ENCODE measurements at regions not wholly inside any gene's neighbourhood (a gene's known extent, or its start where the extent isn't known, plus 50 kb on each side); places are given as distances from the start of the nearest gene placed in this dataset.

DNA sequence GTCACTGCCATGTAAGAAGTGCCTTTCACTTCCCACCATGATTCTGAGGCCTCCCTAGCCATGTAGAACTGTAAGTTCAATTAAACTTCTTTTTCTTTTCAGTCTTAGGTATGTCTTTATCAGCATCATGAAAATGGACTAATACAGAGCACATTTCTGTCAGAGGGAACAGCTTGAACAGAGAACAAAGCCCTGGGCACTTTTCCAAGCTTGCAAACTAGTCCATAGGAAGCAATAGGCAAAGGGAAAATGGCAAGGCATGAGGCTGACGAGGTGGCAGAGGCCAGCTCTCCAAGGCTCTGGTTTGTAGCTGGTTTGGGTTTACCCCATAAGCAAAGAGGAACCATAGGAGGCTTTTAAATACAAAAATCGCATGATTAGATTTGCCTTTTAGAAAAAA lies 185.1 kb upstream of the HDDC2 start:
- H3K4me3 ChIP-seq (ENCODE audit: insufficient read length, low read depth), result no peak overlapping the region
- H3K9ac ChIP-seq (ENCODE audit: insufficient read length, low read depth), result no peak overlapping the region
- no peaks in the 10 kb centered on the region for H3K4me1 ChIP-seq (ENCODE audit: insufficient read depth, insufficient read length)
- no peaks in the 10 kb centered on the region for H3K9me3 ChIP-seq (ENCODE audit: insufficient read depth, low read length)
- H3K36me3 ChIP-seq (ENCODE audit: insufficient read depth, insufficient read length, low read length), result no peaks in the 10 kb centered on the region
- DNase-seq (ENCODE audit: low read depth, low spot score), result no peak
- no peak for TF ChIP-seq ZNF274 (IDR thresholded peaks at IDR 0.05; ENCODE audit: low read depth, low read length)
- TF ChIP-seq SUZ12 (IDR thresholded peaks at IDR 0.05; ENCODE audit: extremely low read depth, insufficient read depth, insufficient read length), result no peak
- TF ChIP-seq YY1 (IDR thresholded peaks at IDR 0.05; ENCODE audit: insufficient read depth, insufficient read length), result no peak
- no peaks in the 10 kb centered on the region for H3K27me3 ChIP-seq (ENCODE audit: insufficient read depth, insufficient read length)

GRCh38 chr6:125489579-125490285 lies 188.0 kb upstream of the HDDC2 start:
- TF ChIP-seq SUZ12 (IDR thresholded peaks at IDR 0.05; ENCODE audit: extremely low read depth, insufficient read depth, insufficient read length) (no peak), YY1 (IDR thresholded peaks at IDR 0.05; ENCODE audit: insufficient read depth, insufficient read length) (no peak), ZNF274 (IDR thresholded peaks at IDR 0.05; ENCODE audit: low read depth, low read length) (no peak)
- Histone ChIP-seq H3K9me3 (ENCODE audit: insufficient read depth, low read length) (no peaks in the 10 kb centered on the region), H3K4me3 (ENCODE audit: insufficient read length, low read depth) (no peak overlapping the region), H3K4me1 (ENCODE audit: insufficient read depth, insufficient read length) (no peaks in the 10 kb centered on the region), H3K27me3 (ENCODE audit: insufficient read depth, insufficient read length) (no peaks in the 10 kb centered on the region), H3K36me3 (ENCODE audit: insufficient read depth, insufficient read length, low read length) (no peaks in the 10 kb centered on the region), H3K9ac (ENCODE audit: insufficient read length, low read depth) (no peak overlapping the region)
- DNase-seq (ENCODE audit: low read depth, low spot score), result no peak

GRCh38 chr6:125491860-125492618 lies 190.3 kb upstream of the HDDC2 start:
- H3K9ac ChIP-seq (ENCODE audit: insufficient read length, low read depth), result no peak overlapping the region
- no peaks in the 10 kb centered on the region for H3K9me3 ChIP-seq (ENCODE audit: insufficient read depth, low read length)
- no peak for DNase-seq (ENCODE audit: low read depth, low spot score)
- H3K4me1 ChIP-seq (ENCODE audit: insufficient read depth, insufficient read length), result no peaks in the 10 kb centered on the region
- H3K4me3 ChIP-seq (ENCODE audit: insufficient read length, low read depth), result no peak overlapping the region
- TF ChIP-seq YY1 (IDR thresholded peaks at IDR 0.05; ENCODE audit: insufficient read depth, insufficient read length), result no peak
- no peak for TF ChIP-seq ZNF274 (IDR thresholded peaks at IDR 0.05; ENCODE audit: low read depth, low read length)
- no peak for TF ChIP-seq SUZ12 (IDR thresholded peaks at IDR 0.05; ENCODE audit: extremely low read depth, insufficient read depth, insufficient read length)
- no peaks in the 10 kb centered on the region for H3K27me3 ChIP-seq (ENCODE audit: insufficient read depth, insufficient read length)
- H3K36me3 ChIP-seq (ENCODE audit: insufficient read depth, insufficient read length, low read length), result no peaks in the 10 kb centered on the region

GRCh38 chr6:125498606-125499005 lies 196.8 kb upstream of the HDDC2 start:
- Histone ChIP-seq H3K4me3 (ENCODE audit: insufficient read length, low read depth) (no peak overlapping the region), H3K27me3 (ENCODE audit: insufficient read depth, insufficient read length) (no peaks in the 10 kb centered on the region), H3K36me3 (ENCODE audit: insufficient read depth, insufficient read length, low read length) (no peaks in the 10 kb centered on the region), H3K9ac (ENCODE audit: insufficient read length, low read depth) (no peak overlapping the region), H3K9me3 (ENCODE audit: insufficient read depth, low read length) (no peaks in the 10 kb centered on the region), H3K4me1 (ENCODE audit: insufficient read depth, insufficient read length) (no peaks in the 10 kb centered on the region)
- TF ChIP-seq ZNF274 (IDR thresholded peaks at IDR 0.05; ENCODE audit: low read depth, low read length) (no peak), YY1 (IDR thresholded peaks at IDR 0.05; ENCODE audit: insufficient read depth, insufficient read length) (no peak)
- no peak for DNase-seq (ENCODE audit: low read depth, low spot score)

GRCh38 chr6:125499535-125499934 lies 197.8 kb upstream of the HDDC2 start:
- Histone ChIP-seq H3K36me3 (ENCODE audit: insufficient read depth, insufficient read length, low read length) (no peaks in the 10 kb centered on the region), H3K27me3 (ENCODE audit: insufficient read depth, insufficient read length) (no peaks in the 10 kb centered on the region), H3K4me3 (ENCODE audit: insufficient read length, low read depth) (no peak overlapping the region), H3K9ac (ENCODE audit: insufficient read length, low read depth) (no peak overlapping the region), H3K9me3 (ENCODE audit: insufficient read depth, low read length) (no peaks in the 10 kb centered on the region), H3K4me1 (ENCODE audit: insufficient read depth, insufficient read length) (no peaks in the 10 kb centered on the region)
- DNase-seq (ENCODE audit: low read depth, low spot score), result no peak
- TF ChIP-seq ZNF274 (IDR thresholded peaks at IDR 0.05; ENCODE audit: low read depth, low read length) (no peak), YY1 (IDR thresholded peaks at IDR 0.05; ENCODE audit: insufficient read depth, insufficient read length) (no peak), SUZ12 (IDR thresholded peaks at IDR 0.05; ENCODE audit: extremely low read depth, insufficient read depth, insufficient read length) (no peak)

DNA sequence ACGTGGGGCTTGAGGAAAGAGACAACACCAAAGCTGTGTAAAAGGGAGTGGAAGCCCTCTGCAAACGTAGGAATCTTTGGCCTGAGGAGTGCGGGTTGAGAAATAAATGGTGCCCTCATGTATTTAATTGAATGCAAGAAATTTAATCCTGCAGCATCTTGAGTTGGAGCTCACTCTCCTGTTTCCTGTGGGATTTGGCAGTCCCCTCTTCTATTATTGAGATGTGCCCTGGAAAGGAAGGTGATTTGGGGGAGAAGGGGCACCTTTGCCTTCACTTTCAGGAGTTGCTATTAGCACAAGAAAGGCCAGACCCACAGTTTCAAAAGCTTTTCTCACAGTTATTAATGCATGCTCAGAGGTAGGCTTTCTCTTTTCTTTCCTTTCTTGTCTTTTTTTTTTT lies 201.4 kb upstream of the HDDC2 start:
- Histone ChIP-seq H3K4me1 (ENCODE audit: insufficient read depth, insufficient read length) (no peaks in the 10 kb centered on the region), H3K4me3 (ENCODE audit: insufficient read length, low read depth) (no peak overlapping the region), H3K27me3 (ENCODE audit: insufficient read depth, insufficient read length) (no peaks in the 10 kb centered on the region), H3K9me3 (ENCODE audit: insufficient read depth, low read length) (no peaks in the 10 kb centered on the region), H3K9ac (ENCODE audit: insufficient read length, low read depth) (no peak overlapping the region), H3K36me3 (ENCODE audit: insufficient read depth, insufficient read length, low read length) (no peaks in the 10 kb centered on the region)
- TF ChIP-seq SUZ12 (IDR thresholded peaks at IDR 0.05; ENCODE audit: extremely low read depth, insufficient read depth, insufficient read length) (no peak), YY1 (IDR thresholded peaks at IDR 0.05; ENCODE audit: insufficient read depth, insufficient read length) (no peak), ZNF274 (IDR thresholded peaks at IDR 0.05; ENCODE audit: low read depth, low read length) (no peak)
- DNase-seq (ENCODE audit: low read depth, low spot score), result peak; percentile 20

- no peak for TF ChIP-seq YY1 (IDR thresholded peaks at IDR 0.05; ENCODE audit: insufficient read depth, insufficient read length)
- TF ChIP-seq ZNF274 (IDR thresholded peaks at IDR 0.05; ENCODE audit: low read depth, low read length), result no peak
- TF ChIP-seq SUZ12 (IDR thresholded peaks at IDR 0.05; ENCODE audit: extremely low read depth, insufficient read depth, insufficient read length), result no peak
- H3K27me3 ChIP-seq (ENCODE audit: insufficient read depth, insufficient read length), result no peaks in the 10 kb centered on the region
- DNase-seq (ENCODE audit: low read depth, low spot score), result no peak
- H3K4me3 ChIP-seq (ENCODE audit: insufficient read length, low read depth), result no peak overlapping the region
- H3K9ac ChIP-seq (ENCODE audit: insufficient read length, low read depth), result no peak overlapping the region
- H3K36me3 ChIP-seq (ENCODE audit: insufficient read depth, insufficient read length, low read length), result no peaks in the 10 kb centered on the region
- no peaks in the 10 kb centered on the region for H3K4me1 ChIP-seq (ENCODE audit: insufficient read depth, insufficient read length)
- no peaks in the 10 kb centered on the region for H3K9me3 ChIP-seq (ENCODE audit: insufficient read depth, low read length)
Observed at GRCh38 chr6:125507987-125508655, 206.4 kb upstream of the HDDC2 start.

Data from NT2/D1 (cell line).